Colonic mucosa (tissue), 4 donors: ENCODE measurements at regions not wholly inside any gene's neighbourhood (a gene's known extent, or its start where the extent isn't known, plus 50 kb on each side); places are given as distances from the start of the nearest gene placed in this dataset.
A peak's percentile ranks its signal among the peaks of the same experiment; 100 is the strongest.

ENCODE experiments used
- DNase-seq: peaks from one replicate; pipeline ENCODE4 v3.0.0-alpha.2; 2020
- H3K27ac ChIP-seq: fragments of 200-600 bp; one replicate; pipeline ENCODE4 v1.8.0; 2021
- H3K27me3 ChIP-seq: fragments of 200-600 bp; one replicate; pipeline ENCODE4 v1.8.0; 2021
- H3K36me3 ChIP-seq: fragments of 200-600 bp; one replicate; pipeline ENCODE4 v1.8.0; 2021
- H3K4me1 ChIP-seq: fragments of 200-600 bp; one replicate; pipeline ENCODE4 v1.8.0; 2021; ENCODE audit warnings: mild to moderate bottlenecking
- H3K4me3 ChIP-seq: fragments of 200-600 bp; one replicate; pipeline ENCODE4 v1.8.0; 2021
- H3K9ac ChIP-seq, 2 donors: one replicate each; pipeline ENCODE4 v1.7.0; 2013; ENCODE audit warnings: control low read depth in 2 of 2, low read depth in 2 of 2, low read length in 2 of 2
- H3K9me3 ChIP-seq: fragments of 200-600 bp; one replicate; pipeline ENCODE4 v1.8.0; 2021
- intact Hi-C: fragments of 100-400 bp; cut with DNase I; formaldehyde crosslinking; loops from one replicate; pipeline ENCODE4 v1.14.1; 2022
- TF ChIP-seq, protein P1 (sequence below): fragments of 200-600 bp; IDR thresholded peaks from one replicate; pipeline ENCODE4 v1.8.0; 2022; ENCODE audit warnings: antibody characterized with exemption, mild to moderate bottlenecking
- donor health status: healthy.
- donor health status: DM: no; HTN: no; CAD: no.
- donor health status: DM: no; HTN: no; CAD: no.

DNA sequence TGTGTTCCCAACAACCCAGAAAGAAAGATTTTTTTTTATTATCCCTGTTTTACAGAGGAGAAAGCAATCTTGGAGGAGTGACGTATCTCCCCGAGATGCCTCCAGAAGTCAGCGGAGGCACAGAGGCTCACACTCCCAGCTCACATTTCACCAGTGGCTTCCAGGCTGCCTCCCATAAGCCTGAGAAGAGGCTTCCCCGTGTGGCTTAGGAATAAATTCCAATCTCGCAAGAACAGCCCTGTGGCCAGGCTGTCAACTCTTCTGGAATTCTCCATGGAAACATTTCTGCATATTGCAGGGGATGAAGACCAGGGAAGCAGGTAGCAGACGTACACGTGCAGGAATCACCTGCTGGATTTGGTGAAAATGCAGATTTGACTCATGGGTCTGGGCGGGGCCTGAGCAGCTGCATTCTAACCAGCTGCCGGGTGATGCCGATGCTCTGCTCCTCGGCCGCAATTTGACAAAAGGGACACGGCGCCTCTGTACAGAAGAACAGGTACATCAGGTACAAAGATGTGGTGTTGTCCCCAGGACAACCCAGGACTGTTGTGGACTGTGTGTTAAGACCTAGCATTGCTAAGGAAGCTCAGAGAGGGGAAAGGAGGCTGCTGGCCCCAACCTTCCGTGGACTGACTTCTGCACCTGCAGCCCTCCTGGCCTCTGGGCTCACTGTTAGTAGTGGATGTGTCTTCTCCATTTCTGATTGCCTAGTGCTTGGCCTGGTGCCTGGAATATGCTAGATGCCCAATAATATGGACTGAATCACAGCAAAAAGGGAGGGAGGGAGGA lies 114.2 kb upstream of the ID2 start:
- H3K9me3 ChIP-seq, result no peaks in the 10 kb centered on the region
- H3K4me3 ChIP-seq, result no peak overlapping the region
- no peaks in the 10 kb centered on the region for H3K27me3 ChIP-seq
- H3K4me1 ChIP-seq, result peaks cover 11% of the 10 kb centered on the region
- H3K27ac ChIP-seq, result no peak overlapping the region
- intact Hi-C loops, result no loop called here
- no peak for DNase-seq
- H3K9ac ChIP-seq, result no peak overlapping the region
- TF ChIP-seq, protein P1, sequence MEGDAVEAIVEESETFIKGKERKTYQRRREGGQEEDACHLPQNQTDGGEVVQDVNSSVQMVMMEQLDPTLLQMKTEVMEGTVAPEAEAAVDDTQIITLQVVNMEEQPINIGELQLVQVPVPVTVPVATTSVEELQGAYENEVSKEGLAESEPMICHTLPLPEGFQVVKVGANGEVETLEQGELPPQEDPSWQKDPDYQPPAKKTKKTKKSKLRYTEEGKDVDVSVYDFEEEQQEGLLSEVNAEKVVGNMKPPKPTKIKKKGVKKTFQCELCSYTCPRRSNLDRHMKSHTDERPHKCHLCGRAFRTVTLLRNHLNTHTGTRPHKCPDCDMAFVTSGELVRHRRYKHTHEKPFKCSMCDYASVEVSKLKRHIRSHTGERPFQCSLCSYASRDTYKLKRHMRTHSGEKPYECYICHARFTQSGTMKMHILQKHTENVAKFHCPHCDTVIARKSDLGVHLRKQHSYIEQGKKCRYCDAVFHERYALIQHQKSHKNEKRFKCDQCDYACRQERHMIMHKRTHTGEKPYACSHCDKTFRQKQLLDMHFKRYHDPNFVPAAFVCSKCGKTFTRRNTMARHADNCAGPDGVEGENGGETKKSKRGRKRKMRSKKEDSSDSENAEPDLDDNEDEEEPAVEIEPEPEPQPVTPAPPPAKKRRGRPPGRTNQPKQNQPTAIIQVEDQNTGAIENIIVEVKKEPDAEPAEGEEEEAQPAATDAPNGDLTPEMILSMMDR, result no peak
- no peaks in the 10 kb centered on the region for H3K36me3 ChIP-seq

DNA sequence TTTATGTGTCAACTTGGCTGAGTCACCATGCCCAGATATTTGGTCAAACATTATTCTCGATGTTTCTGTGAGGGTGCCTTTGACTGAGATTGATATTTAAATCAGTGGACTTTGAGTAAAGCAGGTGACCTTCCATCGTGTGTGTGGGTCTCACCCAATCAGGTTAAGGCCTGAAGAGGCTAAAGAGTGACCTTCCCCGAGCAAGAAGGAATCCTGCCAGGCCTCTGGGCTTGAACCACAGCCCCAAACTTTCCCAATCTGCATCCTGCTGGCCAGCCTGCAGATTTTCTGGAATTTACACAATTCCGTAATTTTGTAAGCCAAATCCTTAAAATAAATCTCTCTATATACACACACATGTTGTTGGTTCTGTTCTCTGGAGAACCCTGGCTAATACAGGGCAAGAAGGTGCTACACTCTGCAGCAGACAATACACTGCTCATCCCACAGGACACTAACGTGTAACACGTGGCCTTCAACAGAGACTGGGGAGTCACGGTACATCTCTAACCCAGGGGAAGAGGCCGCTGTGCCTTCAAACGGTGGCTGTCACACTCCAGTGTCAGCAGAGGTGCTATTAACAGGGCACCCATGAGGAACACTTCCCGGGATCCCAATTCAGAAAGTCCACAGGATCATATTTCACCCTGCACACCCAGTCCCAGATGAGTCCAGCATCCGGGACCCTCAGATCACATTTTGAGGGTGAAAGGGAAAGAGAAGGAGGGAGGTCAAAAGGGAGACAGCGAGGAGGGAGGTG lies 113.1 kb upstream of the ID2 start:
- H3K9me3 ChIP-seq, result no peaks in the 10 kb centered on the region
- no peak overlapping the region for H3K9ac ChIP-seq
- no peak for DNase-seq
- H3K27ac ChIP-seq, result no peak overlapping the region
- intact Hi-C loops, result no loop called here
- H3K4me3 ChIP-seq, result no peak overlapping the region
- TF ChIP-seq, protein P1, result no peak
- peaks cover 11% of the 10 kb centered on the region for H3K4me1 ChIP-seq
- H3K27me3 ChIP-seq, result no peaks in the 10 kb centered on the region
- H3K36me3 ChIP-seq, result no peaks in the 10 kb centered on the region

DNA sequence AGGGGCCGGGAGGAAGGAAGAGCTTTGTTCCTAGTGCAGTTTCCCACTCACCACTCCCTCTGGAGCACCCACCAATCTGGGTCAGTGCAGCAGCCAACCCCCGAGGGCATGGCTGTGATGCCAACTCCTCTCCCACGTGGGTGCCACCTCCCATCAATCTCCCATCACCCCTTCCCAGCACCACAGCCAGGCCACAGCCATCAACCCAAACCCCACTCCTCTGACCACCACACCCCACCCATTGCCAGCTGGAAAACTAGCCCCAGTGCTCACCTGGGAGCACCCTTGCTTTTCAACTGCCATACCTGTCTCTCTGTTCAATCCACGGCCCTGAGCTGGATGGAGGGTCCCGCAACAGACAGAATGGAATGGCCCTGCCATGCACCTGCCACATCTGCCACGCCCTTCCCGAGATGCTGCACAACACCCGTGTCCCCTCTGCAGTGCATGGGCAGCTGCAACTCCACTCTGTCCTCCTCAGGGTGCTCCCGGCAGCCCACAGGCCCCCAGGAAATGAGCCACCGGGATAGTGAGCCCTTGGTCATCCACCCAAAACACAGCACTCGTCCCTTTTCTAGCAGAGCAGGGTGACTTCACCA lies 112.4 kb upstream of the ID2 start:
- TF ChIP-seq, protein P1, result no peak
- Histone ChIP-seq H3K4me1 (peaks cover 11% of the 10 kb centered on the region), H3K4me3 (no peak overlapping the region), H3K27me3 (no peaks in the 10 kb centered on the region), H3K36me3 (no peaks in the 10 kb centered on the region), H3K9ac (peak overlapping the region in 1 of 2 donors; percentile 14), H3K9me3 (no peaks in the 10 kb centered on the region), H3K27ac (no peak overlapping the region)
- peak; percentile 15 for DNase-seq
- intact Hi-C loops, result no loop called here

DNA sequence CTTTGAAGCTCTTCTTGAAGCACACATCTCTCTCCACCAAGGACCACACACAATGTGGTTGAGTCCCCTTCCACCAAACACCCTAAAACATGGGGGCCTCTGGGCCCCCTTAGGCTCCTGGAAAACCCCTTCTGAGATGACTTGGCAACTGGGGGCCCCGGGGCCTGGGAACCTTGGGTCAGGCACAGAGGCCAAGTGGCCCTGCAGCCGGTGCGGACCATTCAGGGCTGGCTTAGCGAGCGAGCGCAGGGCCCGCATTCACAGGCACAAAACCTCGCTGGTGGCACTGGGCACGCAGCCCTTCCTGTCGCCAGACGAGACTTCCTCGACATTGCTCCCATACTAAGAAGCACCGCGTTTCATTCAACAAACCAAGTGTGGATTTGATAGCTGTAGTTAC lies 111.2 kb upstream of the ID2 start:
- Histone ChIP-seq H3K4me1 (peaks cover 19% of the 10 kb centered on the region), H3K9me3 (no peaks in the 10 kb centered on the region), H3K27ac (no peak overlapping the region), H3K9ac (no peak overlapping the region), H3K4me3 (no peak overlapping the region), H3K36me3 (no peaks in the 10 kb centered on the region), H3K27me3 (no peaks in the 10 kb centered on the region)
- DNase-seq, result no peak
- TF ChIP-seq, protein P1, result no peak
- intact Hi-C loops, result no loop called here

DNA sequence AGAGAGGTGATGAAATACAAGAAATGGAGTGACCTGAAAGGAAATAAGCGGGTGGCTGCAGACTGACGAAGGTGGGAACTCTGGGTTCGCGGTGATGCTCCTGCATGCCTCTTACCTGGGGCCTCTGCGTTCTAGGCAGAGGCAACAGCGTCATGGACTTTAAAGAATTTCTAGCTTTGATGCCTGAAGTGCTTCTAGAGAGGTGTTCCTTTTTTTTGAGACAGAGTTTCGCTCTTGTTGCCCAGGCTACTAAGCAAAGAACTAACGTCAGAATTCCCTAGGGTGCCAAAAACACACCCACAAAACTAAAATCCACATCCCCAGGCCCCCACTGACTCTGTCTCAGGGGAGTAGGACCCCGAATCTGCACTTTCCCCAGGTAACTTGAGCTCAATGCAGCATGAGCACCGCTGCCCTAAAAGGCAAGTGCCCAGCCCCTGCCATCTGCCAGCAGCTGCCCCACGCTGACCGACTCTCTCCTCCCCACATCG lies 110.5 kb upstream of the ID2 start:
- H3K36me3 ChIP-seq, result no peaks in the 10 kb centered on the region
- peak overlapping the region; percentile 55 for H3K27ac ChIP-seq
- peak; percentile 14 for DNase-seq

More for the DNA sequence above, 110.5 kb upstream of the ID2 start:
- peaks cover 19% of the 10 kb centered on the region for H3K4me1 ChIP-seq
- H3K4me3 ChIP-seq, result no peak overlapping the region
- H3K9ac ChIP-seq, result no peak overlapping the region
- intact Hi-C loops, result no loop called here
- H3K27me3 ChIP-seq, result no peaks in the 10 kb centered on the region
- no peaks in the 10 kb centered on the region for H3K9me3 ChIP-seq
- TF ChIP-seq, protein P1, result no peak
